Skeletal muscle tissue (tissue), 3 donors: ENCODE measurements at regions not wholly inside any gene's neighbourhood (a gene's known extent, or its start where the extent isn't known, plus 50 kb on each side); places are given as distances from the start of the nearest gene placed in this dataset.
A peak's percentile ranks its signal among the peaks of the same experiment; 100 is the strongest.

ENCODE experiments used
- H3K27ac ChIP-seq: one replicate; pipeline ENCODE4 v1.7.0; 2013; ENCODE audit warnings: mild to moderate bottlenecking, low read depth, low read length, inconsistent platforms
- H3K27me3 ChIP-seq, 3 donors: one replicate each; pipeline ENCODE4 v1.7.0; 2013; ENCODE audit warnings: low read length in 3 of 3; ENCODE audit not compliant: control insufficient read depth in 3 of 3, insufficient read depth in 3 of 3
- H3K36me3 ChIP-seq, 3 donors: one replicate each; pipeline ENCODE4 v1.7.0; 2013; ENCODE audit warnings: low read length in 3 of 3; ENCODE audit not compliant: control insufficient read depth in 3 of 3, insufficient read depth in 3 of 3
- H3K4me1 ChIP-seq, 3 donors: one replicate each; pipeline ENCODE4 v1.7.0; 2013; ENCODE audit warnings: low read length in 3 of 3, mild to moderate bottlenecking in 3 of 3; ENCODE audit not compliant: control insufficient read depth in 3 of 3, insufficient read depth in 3 of 3
- H3K4me3 ChIP-seq, 3 donors: one replicate each; pipeline ENCODE4 v1.7.0; 2013; ENCODE audit warnings: low read length in 3 of 3
- H3K9ac ChIP-seq, 3 donors: one replicate each; pipeline ENCODE4 v1.7.0; 2013; ENCODE audit warnings: low read length in 3 of 3, mild to moderate bottlenecking in 3 of 3, moderate library complexity in 2 of 3, low read depth in 1 of 3
- H3K9me3 ChIP-seq, 3 donors: one replicate each; pipeline ENCODE4 v1.7.0; 2013; ENCODE audit warnings: low read length in 3 of 3; ENCODE audit not compliant: control insufficient read depth in 3 of 3
- donor health status: Osteomylitis.

DNA sequence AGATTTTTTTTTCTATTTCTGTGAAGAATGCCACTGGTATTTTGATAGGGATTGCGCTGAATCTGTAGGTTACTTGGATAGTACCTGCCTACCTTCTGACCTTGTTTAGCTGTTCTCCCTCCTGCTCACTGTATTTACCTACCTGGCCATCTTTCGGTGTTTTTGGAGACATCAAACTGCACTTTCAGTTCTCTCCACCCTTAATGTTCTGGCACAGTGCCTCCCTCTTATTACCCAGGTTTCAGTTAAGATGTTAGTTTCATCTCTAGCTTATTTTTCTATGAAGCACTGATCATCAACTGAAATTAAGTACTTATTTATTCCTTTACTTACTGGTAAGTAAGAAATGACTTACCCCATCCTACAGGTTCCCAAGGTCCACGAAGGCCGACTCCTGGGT, 74.4 kb upstream of the KLHL25 start:
- Histone ChIP-seq H3K4me3 (no peak overlapping the region), H3K27me3 (peaks cover 3 to 4% (median 4%) of the 10 kb centered on the region in 3 donors), H3K9me3 (no peaks in the 10 kb centered on the region), H3K27ac (no peak overlapping the region), H3K4me1 (no peaks in the 10 kb centered on the region), H3K9ac (no peak overlapping the region), H3K36me3 (no peaks in the 10 kb centered on the region)

GRCh38 chr15:85870216-85871014, 75.7 kb upstream of the KLHL25 start:
- Histone ChIP-seq H3K4me3 (no peak overlapping the region), H3K4me1 (no peaks in the 10 kb centered on the region), H3K27ac (no peak overlapping the region), H3K36me3 (no peaks in the 10 kb centered on the region), H3K27me3 (peaks cover 4% of the 10 kb centered on the region in 3 donors), H3K9me3 (no peaks in the 10 kb centered on the region), H3K9ac (no peak overlapping the region)

DNA sequence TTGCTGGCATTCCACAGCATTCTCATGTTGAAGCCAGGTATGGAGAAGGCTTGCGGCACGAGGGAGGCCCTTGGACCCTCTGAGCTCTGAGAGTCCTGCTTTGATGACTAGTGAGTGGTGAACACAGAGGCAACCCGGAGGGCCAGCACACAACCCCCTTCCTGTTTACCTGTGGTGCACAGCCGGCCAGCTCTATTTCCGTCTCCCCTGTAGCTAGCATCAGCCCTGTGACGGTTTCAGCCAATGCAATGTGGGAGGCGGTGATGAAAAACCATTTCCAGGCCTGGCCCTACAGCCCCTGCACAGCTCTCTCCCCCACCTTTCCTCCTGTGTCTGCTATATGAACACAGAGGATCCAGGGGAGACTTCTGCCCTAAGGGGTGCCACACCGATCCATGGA, 76.8 kb upstream of the KLHL25 start:
- Histone ChIP-seq H3K4me3 (no peak overlapping the region), H3K4me1 (no peaks in the 10 kb centered on the region), H3K27me3 (peaks cover 2 to 6% (median 4%) of the 10 kb centered on the region in 3 donors)

DNA sequence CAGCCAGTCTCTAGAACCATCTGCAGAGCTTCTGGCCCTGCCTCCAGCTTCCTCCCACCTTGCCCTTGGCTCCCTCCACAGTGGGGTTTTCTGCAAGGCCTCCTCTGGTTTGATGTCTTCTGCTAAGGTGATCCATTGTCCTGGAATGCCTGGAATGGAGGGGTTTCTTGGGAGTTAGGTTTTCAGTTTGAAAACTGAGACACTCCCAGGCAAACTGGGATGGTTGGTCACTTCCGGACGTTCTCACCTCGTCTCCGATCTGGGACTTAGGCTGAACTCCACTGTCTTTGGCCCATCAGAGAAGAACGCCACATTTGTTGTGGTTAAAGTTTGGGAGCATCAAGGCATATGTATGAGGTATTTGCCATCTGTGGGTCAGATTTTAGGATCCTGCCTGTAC, 77.4 kb upstream of the KLHL25 start:
- H3K36me3 ChIP-seq, result no peaks in the 10 kb centered on the region
- no peak overlapping the region for H3K9ac ChIP-seq
- H3K4me3 ChIP-seq, result no peak overlapping the region
- H3K9me3 ChIP-seq, result no peaks in the 10 kb centered on the region
- H3K27ac ChIP-seq, result no peak overlapping the region
- H3K27me3 ChIP-seq, result peaks cover 2 to 7% (median 4%) of the 10 kb centered on the region in 3 donors
- H3K4me1 ChIP-seq, result no peaks in the 10 kb centered on the region

More for the DNA sequence above, 76.8 kb upstream of the KLHL25 start:
- Histone ChIP-seq H3K9me3 (no peaks in the 10 kb centered on the region), H3K27ac (no peak overlapping the region), H3K9ac (no peak overlapping the region), H3K36me3 (no peaks in the 10 kb centered on the region)

GRCh38 chr15:85874236-85874635, 79.5 kb upstream of the KLHL25 start:
- Histone ChIP-seq H3K4me3 (no peak overlapping the region), H3K36me3 (no peaks in the 10 kb centered on the region), H3K9me3 (no peaks in the 10 kb centered on the region), H3K9ac (no peak overlapping the region), H3K27me3 (peaks cover 2 to 7% (median 4%) of the 10 kb centered on the region in 3 donors), H3K4me1 (peaks cover 0 to 2% (median under 1%) of the 10 kb centered on the region in 3 donors), H3K27ac (no peak overlapping the region)

DNA sequence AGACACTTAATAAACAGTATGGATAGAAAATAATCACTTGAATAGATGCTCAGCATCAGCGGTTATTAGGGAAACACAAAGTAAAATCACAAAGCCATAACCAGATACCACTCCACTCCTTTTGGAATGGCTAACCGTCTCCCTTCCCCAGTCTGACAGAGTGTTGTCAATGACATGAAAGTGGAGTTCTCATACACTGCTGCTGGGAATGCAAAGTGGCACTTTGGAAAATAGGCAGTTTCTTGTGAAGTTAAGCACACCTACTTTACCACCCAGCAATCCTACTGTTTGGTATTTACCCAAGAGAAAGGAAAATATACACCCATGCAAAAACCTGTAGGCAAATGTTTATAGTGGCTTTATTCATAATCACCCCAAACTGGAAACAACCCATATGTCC, 81.0 kb upstream of the KLHL25 start:
- Histone ChIP-seq H3K27ac (no peak overlapping the region), H3K4me3 (no peak overlapping the region), H3K36me3 (no peaks in the 10 kb centered on the region), H3K27me3 (peaks cover 2 to 7% (median 4%) of the 10 kb centered on the region in 3 donors), H3K4me1 (peaks cover 2 to 3% (median 2%) of the 10 kb centered on the region in 3 donors), H3K9me3 (no peaks in the 10 kb centered on the region), H3K9ac (no peak overlapping the region)

DNA sequence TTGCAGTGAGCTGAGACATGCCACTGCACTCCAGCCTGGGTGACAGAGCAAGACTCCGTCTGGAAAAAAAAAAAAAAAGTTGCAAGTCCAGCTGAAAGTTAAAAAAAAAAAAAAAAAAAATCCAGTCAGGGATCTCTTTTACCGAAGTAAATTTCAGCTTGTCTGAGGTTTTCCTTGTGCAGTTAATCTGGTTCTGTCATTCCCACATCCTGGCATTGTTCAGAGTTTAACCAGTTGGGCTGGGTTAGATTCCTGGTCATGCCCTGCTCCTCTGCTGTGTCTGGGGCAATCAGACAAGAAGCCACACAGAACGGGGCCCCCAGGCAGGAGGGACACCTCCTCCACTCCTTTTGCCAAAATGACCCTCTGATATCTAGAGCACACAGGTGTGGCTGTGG, 84.1 kb upstream of the KLHL25 start:
- Histone ChIP-seq H3K9ac (no peak overlapping the region), H3K27ac (no peak overlapping the region), H3K4me3 (no peak overlapping the region), H3K27me3 (peaks cover 0 to 7% (median 2%) of the 10 kb centered on the region in 3 donors), H3K4me1 (peaks cover 2 to 3% (median 2%) of the 10 kb centered on the region in 3 donors), H3K36me3 (no peaks in the 10 kb centered on the region), H3K9me3 (no peaks in the 10 kb centered on the region)

DNA sequence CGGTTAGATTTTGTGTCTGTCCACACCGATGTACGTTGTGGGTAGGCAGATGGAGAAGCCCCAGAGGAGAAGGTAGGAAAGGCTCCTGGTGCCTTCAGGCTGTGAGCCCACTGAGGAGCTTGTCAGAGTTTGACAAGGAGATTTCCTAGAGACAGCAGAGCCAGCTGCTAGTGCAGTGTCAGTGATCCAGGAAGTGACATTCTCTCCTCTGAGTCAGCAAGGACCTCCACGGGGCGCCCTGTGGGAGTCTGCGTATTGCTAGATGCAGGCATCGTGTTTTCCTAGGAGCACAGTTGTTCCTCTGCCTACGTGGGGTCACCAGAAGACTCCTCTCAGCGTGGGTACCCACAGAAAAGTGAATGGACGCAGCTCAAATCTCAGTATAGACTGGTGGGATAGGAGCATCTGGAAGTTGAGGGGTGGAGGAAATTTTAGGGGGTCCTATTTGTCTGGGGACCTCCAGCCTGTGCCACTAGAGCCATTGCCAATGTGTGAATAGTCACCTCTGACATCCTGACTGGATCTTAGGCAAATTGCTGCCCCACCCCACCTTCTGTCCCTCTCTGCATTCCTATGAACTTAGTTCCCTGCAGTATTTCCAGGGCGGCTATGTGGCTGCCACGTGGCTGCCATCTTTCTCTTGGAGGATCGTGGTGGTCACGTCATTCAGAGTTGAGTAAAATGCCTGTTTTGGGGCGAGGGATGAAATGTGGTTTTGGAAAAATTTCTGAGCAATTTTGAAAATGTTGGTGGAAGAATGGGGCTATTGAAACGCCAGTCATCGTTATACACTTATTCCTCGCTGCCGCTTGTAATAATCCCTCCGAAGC, 84.8 kb upstream of the KLHL25 start:
- H3K27me3 ChIP-seq, result peaks cover 0 to 3% (median 0%) of the 10 kb centered on the region in 3 donors
- peaks cover 2 to 3% (median 2%) of the 10 kb centered on the region in 3 donors for H3K4me1 ChIP-seq
- no peaks in the 10 kb centered on the region for H3K36me3 ChIP-seq
- no peak overlapping the region for H3K9ac ChIP-seq
- H3K4me3 ChIP-seq, result peak overlapping the region in 1 of 3 donors; percentile 22
- H3K27ac ChIP-seq, result no peak overlapping the region
- no peaks in the 10 kb centered on the region for H3K9me3 ChIP-seq

DNA sequence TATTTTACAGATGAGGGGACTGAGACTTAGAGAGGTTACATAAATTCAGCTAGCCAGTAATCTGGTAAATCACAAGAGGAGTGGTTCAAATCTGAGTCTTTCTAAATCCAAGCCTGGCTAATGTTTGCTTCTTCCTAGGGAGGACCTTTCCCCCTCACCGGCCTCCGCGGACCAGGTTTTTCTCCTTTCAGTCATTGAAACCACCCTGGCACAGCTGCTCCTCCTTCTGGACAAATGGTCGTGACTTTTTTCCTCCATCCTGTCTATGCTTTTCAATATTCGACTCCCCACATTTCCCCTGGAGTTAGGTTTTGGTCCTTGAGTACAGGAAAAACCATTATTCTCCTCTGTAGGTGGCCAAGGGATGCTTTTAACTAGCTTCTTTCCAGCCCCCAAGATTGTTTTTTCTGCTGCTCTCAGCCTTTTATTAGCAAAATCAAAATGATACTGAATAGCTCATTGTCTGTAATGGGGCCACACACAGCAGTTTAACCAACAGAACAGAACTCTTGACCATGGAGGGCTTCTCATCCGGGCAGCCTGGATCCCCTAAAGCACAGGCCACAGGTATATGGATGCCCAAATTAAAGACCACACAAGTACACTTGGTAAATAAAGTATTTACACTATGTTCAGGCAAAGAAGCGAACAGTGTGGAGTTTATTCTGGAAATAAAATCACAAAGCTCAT, 85.9 kb upstream of the KLHL25 start:
- H3K9ac ChIP-seq, result no peak overlapping the region
- no peak overlapping the region for H3K27ac ChIP-seq
- H3K9me3 ChIP-seq, result no peaks in the 10 kb centered on the region
- no peaks in the 10 kb centered on the region for H3K36me3 ChIP-seq
- peaks cover 2 to 3% (median 2%) of the 10 kb centered on the region in 3 donors for H3K4me1 ChIP-seq
- no peak overlapping the region for H3K4me3 ChIP-seq
- peaks cover 0 to 3% (median 0%) of the 10 kb centered on the region in 3 donors for H3K27me3 ChIP-seq
